ENCODE measurements at regions not wholly inside any gene's neighbourhood (a gene's known extent, or its start where the extent isn't known, plus 50 kb on each side); places are given as distances from the start of the nearest gene placed in this dataset.

DNA sequence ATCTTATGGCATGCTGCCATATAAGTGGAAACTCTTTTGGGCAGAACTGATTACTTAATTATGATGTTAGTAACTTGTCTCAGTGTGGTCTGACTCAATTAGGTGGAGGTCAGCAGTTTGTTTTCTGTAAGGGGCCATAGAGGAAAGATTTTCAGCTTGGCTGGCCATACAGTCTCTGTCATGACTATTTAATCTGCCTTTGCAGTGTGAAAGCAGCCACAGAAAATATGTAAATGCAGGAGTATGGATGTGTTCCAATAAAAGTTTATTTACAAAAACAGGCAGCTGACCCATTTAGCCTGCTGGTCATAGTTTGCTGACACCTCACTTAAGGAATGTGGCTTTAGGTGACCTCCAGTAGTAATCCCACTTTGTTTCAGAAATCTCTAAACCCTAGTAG, 700.7 kb downstream of the EPM2A start:
- intact Hi-C loops (cut with DNase I), result no loop called here
- no peak for DNase-seq
- TF ChIP-seq CTCF (IDR thresholded peaks at IDR 0.05), result no peak
- Histone ChIP-seq H3K4me3 (no peak overlapping the region), H3K27me3 (no peaks in the 10 kb centered on the region), H3K27ac (no peak overlapping the region), H3K4me1 (no peaks in the 10 kb centered on the region), H3K36me3 (no peaks in the 10 kb centered on the region), H3K9me3 (no peaks in the 10 kb centered on the region)
- no peak for ATAC-seq

GRCh38 chr6:145036236-145036635, 699.1 kb downstream of the EPM2A start:
- no peak for DNase-seq
- ATAC-seq, result no peak
- Histone ChIP-seq H3K4me1 (no peaks in the 10 kb centered on the region), H3K27me3 (no peaks in the 10 kb centered on the region), H3K4me3 (no peak overlapping the region), H3K36me3 (no peaks in the 10 kb centered on the region), H3K27ac (no peak overlapping the region), H3K9me3 (no peaks in the 10 kb centered on the region)
- intact Hi-C loops (cut with DNase I), result no loop called here
- no peak for TF ChIP-seq CTCF (IDR thresholded peaks at IDR 0.05)

- H3K27ac ChIP-seq, result no peak overlapping the region
- H3K27me3 ChIP-seq, result no peaks in the 10 kb centered on the region
- H3K36me3 ChIP-seq, result no peaks in the 10 kb centered on the region
- intact Hi-C loops (cut with DNase I), result no loop called here
- no peaks in the 10 kb centered on the region for H3K4me1 ChIP-seq
- DNase-seq (no peak), ATAC-seq (peak; percentile 35)
- no peak for TF ChIP-seq CTCF (IDR thresholded peaks at IDR 0.05)
- no peaks in the 10 kb centered on the region for H3K9me3 ChIP-seq
- H3K4me3 ChIP-seq, result no peak overlapping the region
Observed at GRCh38 chr6:145036848-145037567, 698.3 kb downstream of the EPM2A start.

GRCh38 chr6:145042559-145042958, 692.8 kb downstream of the EPM2A start:
- Histone ChIP-seq H3K27me3 (no peaks in the 10 kb centered on the region), H3K4me3 (no peak overlapping the region), H3K4me1 (no peaks in the 10 kb centered on the region), H3K36me3 (no peaks in the 10 kb centered on the region), H3K27ac (no peak overlapping the region), H3K9me3 (no peaks in the 10 kb centered on the region)
- no peak for TF ChIP-seq CTCF (IDR thresholded peaks at IDR 0.05)
- intact Hi-C loops (cut with DNase I), result no loop called here
- DNase-seq, result no peak
- no peak for ATAC-seq

GRCh38 chr6:145043926-145044500, 691.3 kb downstream of the EPM2A start:
- TF ChIP-seq CTCF (IDR thresholded peaks at IDR 0.05), result no peak
- H3K4me3 ChIP-seq, result no peak overlapping the region
- peak; percentile 71 for ATAC-seq

More at GRCh38 chr6:145043926-145044500, 691.3 kb downstream of the EPM2A start:
- DNase-seq, result no peak
- no peaks in the 10 kb centered on the region for H3K27me3 ChIP-seq
- no peak overlapping the region for H3K27ac ChIP-seq
- H3K4me1 ChIP-seq, result no peaks in the 10 kb centered on the region
- intact Hi-C loops (cut with DNase I), result no loop called here
- H3K9me3 ChIP-seq, result no peaks in the 10 kb centered on the region
- H3K36me3 ChIP-seq, result no peaks in the 10 kb centered on the region
